Natural killer cell (primary cell): ENCODE measurements at regions not wholly inside any gene's neighbourhood (a gene's known extent, or its start where the extent isn't known, plus 50 kb on each side); places are given as distances from the start of the nearest gene placed in this dataset.
"Not testable (repeated sequence)": the region's sequence is repeated elsewhere in the genome, so short reads cannot be mapped to it uniquely, and the experiment has no call there.

Source experiments
- ATAC-seq, 3 donors: fragments of 150-1000 bp in 2 of 3; fragments of 200-7000 bp in 1 of 3; cut with Tn5 transposase; 1 replicate in 1 of 3; 2 replicates in 2 of 3; pipeline ENCODE4 v1.10.0; 2021; ENCODE audit warnings: mild to moderate bottlenecking in 2 of 3, moderate library complexity in 2 of 3
- DNase-seq, 2 donors: peaks; one replicate each; pipeline versions ENCODE4 v3.0.0 to v3.0.0-alpha.2; 2013 to 2021; ENCODE audit warnings: mixed read lengths in 1 of 2
- H3K27ac ChIP-seq: one replicate; pipeline ENCODE4 v1.5.1; 2013; ENCODE audit warnings: mild to moderate bottlenecking, low read length
- H3K27me3 ChIP-seq: one replicate; pipeline ENCODE4 v1.6.1; 2013; ENCODE audit warnings: low read length; ENCODE audit not compliant: control insufficient read depth, insufficient read depth
- H3K36me3 ChIP-seq: one replicate; pipeline ENCODE4 v1.6.1; 2013; ENCODE audit warnings: low read length; ENCODE audit not compliant: control insufficient read depth, insufficient read depth
- H3K4me1 ChIP-seq: one replicate; pipeline ENCODE4 v1.6.1; 2013; ENCODE audit warnings: low read length; ENCODE audit not compliant: control insufficient read depth, insufficient read depth
- H3K4me3 ChIP-seq: one replicate; pipeline ENCODE4 v1.5.1; 2013; ENCODE audit warnings: low read length
- H3K9me3 ChIP-seq: one replicate; pipeline ENCODE4 v1.6.1; 2013; ENCODE audit warnings: low read length; ENCODE audit not compliant: control insufficient read depth, insufficient read depth
- H3K27ac Mint-ChIP-seq, 2 donors: one replicate each; pipeline ENCODE4 v1.8.0; 2022; ENCODE audit warnings: mild to moderate bottlenecking in 2 of 2, mixed read lengths in 2 of 2, moderate library complexity in 1 of 2
- H3K27me3 Mint-ChIP-seq, 2 donors: one replicate each; pipeline ENCODE4 v1.8.0; 2022; ENCODE audit warnings: low read depth in 2 of 2, mixed read lengths in 2 of 2
- H3K36me3 Mint-ChIP-seq: one replicate; pipeline ENCODE4 v1.8.0; 2022; ENCODE audit warnings: mixed read lengths
- H3K4me1 Mint-ChIP-seq, 2 donors: one replicate each; pipeline ENCODE4 v1.8.0; 2022; ENCODE audit warnings: mixed read lengths in 2 of 2
- H3K4me3 Mint-ChIP-seq: one replicate; pipeline ENCODE4 v1.8.0; 2022; ENCODE audit warnings: mild to moderate bottlenecking, moderate library complexity, mixed read lengths
- H3K9me3 Mint-ChIP-seq, 2 donors: one replicate each; pipeline ENCODE4 v1.8.0; 2022; ENCODE audit warnings: mixed read lengths in 2 of 2
- CTCF ChIP-seq: fragments of 200-600 bp; IDR thresholded peaks from one replicate; pipeline ENCODE4 v1.8.0; 2022; ENCODE audit warnings: antibody characterized with exemption
- WGBS: methylation state at CpG from one replicate; pipeline ENCODE4 v1.1.7; 2013; ENCODE audit warnings: missing lambda C conversion rate; ENCODE audit not compliant: insufficient coverage; 5-methylcytosine and 5-hydroxymethylcytosine counted together
- intact Hi-C: fragments of 100-400 bp; cut with micrococcal nuclease; formaldehyde crosslinking; loops from one replicate; pipeline ENCODE4 v1.14.2; 2022

- Histone ChIP-seq H3K4me1 (peaks cover 3% of the 10 kb centered on the region), H3K27me3 (no peaks in the 10 kb centered on the region), H3K9me3 (no peaks in the 10 kb centered on the region), H3K27ac (no peak overlapping the region), H3K4me3 (no peak overlapping the region), H3K36me3 (no peaks in the 10 kb centered on the region)
- intact Hi-C loops = no loop called here
- Mint-ChIP-seq H3K27ac (no peak overlapping the region), H3K4me3 (no peak overlapping the region), H3K36me3 (no peaks in the 10 kb centered on the region), H3K9me3 (no peaks in the 10 kb centered on the region), H3K27me3 (peaks cover 24 to 28% of the 10 kb centered on the region in 2 donors), H3K4me1 (peaks cover 3 to 15% of the 10 kb centered on the region in 2 donors)
- DNase-seq (no peak), ATAC-seq (no peak)
- no peak for TF ChIP-seq CTCF
- no CpG with 5 or more reads among the region's 2 CpGs for WGBS
These were observed 204.5 kb downstream of the LPIN1 start for GRCh38 chr2:11950896-11951295.

- ATAC-seq, H3K4me3 ChIP-seq, H3K36me3 ChIP-seq, H3K27ac Mint-ChIP-seq, H3K27ac ChIP-seq, H3K4me3 Mint-ChIP-seq, H3K4me1 ChIP-seq, H3K9me3 ChIP-seq, H3K36me3 Mint-ChIP-seq, DNase-seq, H3K27me3 ChIP-seq, intact Hi-C loops, H3K9me3 Mint-ChIP-seq: not testable (repeated sequence)
- Mint-ChIP-seq H3K27me3 (peaks cover 24 to 28% of the 10 kb centered on the region in 2 donors), H3K4me1 (peaks cover 3 to 15% of the 10 kb centered on the region in 2 donors)
- WGBS = 86% methylated on average over 4 of the region's 6 CpGs
These were observed 205.1 kb downstream of the LPIN1 start for GRCh38 chr2:11951492-11951891.

- intact Hi-C loops = no loop called here
- no peak for TF ChIP-seq CTCF
- no peak for DNase-seq
- Histone ChIP-seq H3K27me3 (no peaks in the 10 kb centered on the region), H3K36me3 (no peaks in the 10 kb centered on the region), H3K4me3 (no peak overlapping the region), H3K9me3 (no peaks in the 10 kb centered on the region), H3K4me1 (peaks cover 3% of the 10 kb centered on the region), H3K27ac (no peak overlapping the region)
- peaks cover 3 to 15% of the 10 kb centered on the region in 2 donors for H3K4me1 Mint-ChIP-seq
- no peaks in the 10 kb centered on the region for H3K9me3 Mint-ChIP-seq
- WGBS = 60% methylated on average over 3 of the region's 3 CpGs
- ATAC-seq = no peak
- H3K4me3 Mint-ChIP-seq = no peak overlapping the region
- no peak overlapping the region for H3K27ac Mint-ChIP-seq
- H3K27me3 Mint-ChIP-seq = peaks cover 28 to 35% of the 10 kb centered on the region in 2 donors
- H3K36me3 Mint-ChIP-seq = no peaks in the 10 kb centered on the region
These were observed 206.8 kb downstream of the LPIN1 start for GRCh38 chr2:11953258-11953657.

- 92% methylated on average over 2 of the region's 2 CpGs for WGBS
- Mint-ChIP-seq H3K27ac (no peak overlapping the region), H3K27me3 (peaks cover 36 to 51% of the 10 kb centered on the region in 2 donors), H3K9me3 (no peaks in the 10 kb centered on the region), H3K36me3 (no peaks in the 10 kb centered on the region), H3K4me3 (no peak overlapping the region), H3K4me1 (peaks cover 3 to 7% of the 10 kb centered on the region in 2 donors)
- intact Hi-C loops = no loop called here
- Histone ChIP-seq H3K4me3 (no peak overlapping the region), H3K9me3 (no peaks in the 10 kb centered on the region), H3K27me3 (no peaks in the 10 kb centered on the region), H3K4me1 (peaks cover 3% of the 10 kb centered on the region), H3K36me3 (no peaks in the 10 kb centered on the region), H3K27ac (no peak overlapping the region)
- ATAC-seq (no peak), DNase-seq (no peak)
- no peak for TF ChIP-seq CTCF
These were observed 208.9 kb downstream of the LPIN1 start for GRCh38 chr2:11955314-11955713.
